GM18507 (cell line): ENCODE measurements at regions not wholly inside any gene's neighbourhood (a gene's known extent, or its start where the extent isn't known, plus 50 kb on each side); places are given as distances from the start of the nearest gene placed in this dataset.
"Not testable (repeated sequence)": the region's sequence is repeated elsewhere in the genome, so short reads cannot be mapped to it uniquely, and the experiment has no call there.

Experiments used
- DNase-seq: peaks from one replicate; pipeline ENCODE4 v3.0.0; 2011; ENCODE audit warnings: low read depth; ENCODE audit not compliant: insufficient read length; ENCODE audit errors: extremely low spot score
- FAIRE-seq: peaks from 2 replicates; lab custom pipeline; 2011; peaks lifted over from hg19 to GRCh38; lab: Jason Lieb, UNC

DNA sequence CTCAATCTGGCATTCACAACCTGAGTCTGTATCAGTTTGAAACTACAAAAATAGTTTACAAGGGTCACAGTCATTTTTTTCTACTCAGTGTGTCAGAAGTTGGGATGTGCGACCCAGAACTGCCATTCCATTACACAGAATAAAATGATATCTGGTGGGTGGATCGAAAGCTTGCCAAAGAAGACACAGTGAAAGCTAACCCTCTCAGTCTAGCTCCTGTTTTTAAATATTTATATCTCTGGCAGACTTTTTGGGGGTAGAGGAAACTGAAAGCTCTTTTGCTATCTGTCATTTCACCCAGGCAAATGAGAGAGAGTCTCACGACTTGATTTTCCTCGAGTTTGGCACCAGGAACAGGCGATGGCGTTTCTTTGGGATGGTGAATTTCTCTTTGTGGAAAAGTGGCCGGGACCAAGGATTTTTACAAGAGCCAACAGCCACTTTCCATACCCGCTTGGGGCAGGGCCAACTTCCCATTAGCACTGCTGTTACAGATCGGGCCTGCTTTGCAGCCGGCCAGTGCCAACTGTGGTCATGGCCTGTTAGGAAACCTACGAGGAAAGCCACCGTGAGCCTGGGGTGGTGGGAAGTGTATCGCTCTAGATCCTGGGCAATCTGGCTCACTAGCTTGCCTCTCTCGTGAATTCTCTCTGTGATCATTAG is 185.5 kb upstream of the NFIA start:
- no peak for FAIRE-seq

GRCh38 chr1:60895701-60896100 is 186.7 kb upstream of the NFIA start:
- no peak for FAIRE-seq

More for the DNA sequence above, 185.5 kb upstream of the NFIA start:
- no peak for DNase-seq

DNA sequence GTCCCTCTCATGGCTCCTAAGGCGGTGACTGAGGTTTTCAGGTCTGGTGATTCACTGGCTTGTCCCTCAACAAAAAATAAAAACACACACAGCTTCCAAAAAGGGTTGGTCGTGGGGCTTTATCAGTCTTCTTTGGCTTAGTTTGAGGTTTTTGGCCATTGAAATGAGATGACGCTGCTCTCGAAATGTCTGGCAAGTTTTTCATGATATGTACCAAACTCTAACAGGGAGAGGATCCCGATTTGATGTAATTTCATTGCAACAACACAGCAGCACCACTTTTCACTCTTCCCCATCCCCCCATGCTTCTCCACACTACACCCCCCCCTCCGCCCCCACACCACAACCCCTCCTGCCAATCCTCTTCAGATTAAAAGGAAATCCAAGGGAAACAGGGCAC is 187.1 kb upstream of the NFIA start:
- no peak for FAIRE-seq
- no peak for DNase-seq

More at GRCh38 chr1:60895701-60896100, 186.7 kb upstream of the NFIA start:
- DNase-seq: no peak

DNA sequence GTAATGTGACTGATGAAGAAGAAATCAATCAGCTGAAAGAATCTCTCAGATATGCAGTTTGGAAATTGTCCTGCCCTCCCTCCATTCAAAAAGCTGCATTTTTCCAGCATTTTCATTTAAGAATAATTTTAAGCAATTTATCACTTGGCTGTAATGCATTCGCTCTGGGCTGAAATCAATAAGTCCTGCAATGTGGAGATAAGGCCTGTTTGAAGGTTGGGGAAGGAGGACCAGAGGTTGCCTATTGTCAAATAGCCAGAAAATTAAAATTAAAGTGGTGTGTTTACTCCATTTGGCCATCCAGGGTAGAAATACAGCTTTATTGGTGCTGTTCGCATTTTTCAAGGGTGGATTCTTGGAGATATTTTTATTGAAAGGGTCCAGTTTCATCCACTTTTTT is 187.6 kb upstream of the NFIA start:
- no peak for FAIRE-seq
- DNase-seq: no peak

GRCh38 chr1:60894130-60894529 is 188.2 kb upstream of the NFIA start:
- FAIRE-seq (no peak), DNase-seq (no peak)

DNA sequence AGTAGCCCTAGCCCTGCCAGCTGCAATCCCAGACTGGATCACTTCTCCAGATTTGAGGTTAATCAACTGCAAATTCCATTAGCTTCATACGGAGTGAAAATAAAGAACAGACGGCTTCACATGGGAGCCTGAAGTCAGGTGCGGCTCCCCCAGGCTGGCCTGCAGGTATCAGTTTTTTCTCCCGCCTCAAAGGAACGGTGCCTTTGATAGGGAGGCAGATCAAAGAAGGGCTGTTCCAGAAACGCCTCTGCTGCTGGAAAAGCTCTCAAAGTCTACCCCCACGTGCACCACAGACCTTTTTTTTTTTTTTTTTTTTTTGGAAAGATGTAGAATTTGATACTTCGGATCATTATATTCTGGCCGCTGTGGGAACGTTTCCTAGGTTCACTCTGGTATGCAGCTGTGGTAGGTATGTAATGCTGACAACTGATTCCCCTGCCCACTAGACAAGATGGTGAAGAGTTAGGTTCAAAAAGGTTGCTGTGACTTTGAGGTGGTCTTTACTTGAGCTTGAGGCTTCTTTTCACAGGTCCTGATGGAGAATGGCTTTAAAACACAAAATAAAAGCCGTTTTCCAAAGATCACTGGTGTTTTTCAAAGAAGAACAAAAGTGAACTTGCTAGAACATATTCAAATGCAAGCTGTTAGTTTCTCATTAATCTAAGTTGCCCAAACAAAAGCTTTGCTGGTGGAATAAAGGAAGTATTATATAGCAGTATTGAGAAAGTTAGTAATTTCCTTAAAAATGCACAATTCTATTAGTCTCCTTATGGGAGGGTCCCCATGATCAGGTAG is 189.0 kb upstream of the NFIA start:
- DNase-seq (no peak), FAIRE-seq (no peak)

GRCh38 chr1:60891765-60892164 is 190.6 kb upstream of the NFIA start:
- no peak for FAIRE-seq
- DNase-seq: no peak

GRCh38 chr1:60891281-60891680 is 191.1 kb upstream of the NFIA start:
- DNase-seq (no peak), FAIRE-seq (no peak)

DNA sequence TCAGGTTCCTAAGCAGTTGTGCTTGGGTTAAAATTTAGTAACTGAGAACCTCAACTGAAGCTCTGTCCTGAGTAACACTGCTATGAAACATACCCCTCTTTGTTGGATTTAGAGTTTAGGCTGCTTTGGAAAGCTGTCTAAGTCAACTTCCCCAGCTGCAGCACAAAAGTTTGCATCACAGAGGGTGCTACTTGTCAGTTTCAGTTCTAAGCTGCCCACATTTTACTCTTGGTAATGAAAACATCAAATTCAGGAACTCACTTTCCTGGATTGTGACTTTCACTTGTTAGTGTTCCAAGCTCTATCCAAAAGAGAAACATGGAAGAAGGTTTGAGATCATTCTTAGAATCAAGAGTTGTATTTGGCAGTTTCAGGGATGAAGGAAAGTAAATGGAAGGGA is 191.7 kb upstream of the NFIA start:
- FAIRE-seq: no peak
- no peak for DNase-seq

DNA sequence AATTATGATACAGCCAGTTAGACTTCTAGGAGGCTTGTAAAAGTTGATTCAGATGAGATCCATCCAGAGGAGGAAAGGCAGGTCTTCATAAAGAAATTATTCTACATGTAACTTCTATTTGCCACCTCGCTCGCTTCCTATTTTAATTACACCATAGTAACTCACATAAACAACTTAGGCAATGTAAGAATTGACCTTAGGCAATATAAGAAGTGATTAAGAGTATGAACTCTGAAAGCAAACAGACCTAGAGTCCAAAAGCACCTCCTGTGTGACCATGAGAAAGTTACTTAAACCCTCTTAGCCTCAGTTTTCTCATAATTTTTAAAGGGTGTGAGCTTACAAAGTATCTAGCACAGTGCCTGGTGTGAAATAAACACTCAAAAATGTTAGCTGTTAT is 192.7 kb upstream of the NFIA start:
- FAIRE-seq: no peak
- DNase-seq: no peak

DNA sequence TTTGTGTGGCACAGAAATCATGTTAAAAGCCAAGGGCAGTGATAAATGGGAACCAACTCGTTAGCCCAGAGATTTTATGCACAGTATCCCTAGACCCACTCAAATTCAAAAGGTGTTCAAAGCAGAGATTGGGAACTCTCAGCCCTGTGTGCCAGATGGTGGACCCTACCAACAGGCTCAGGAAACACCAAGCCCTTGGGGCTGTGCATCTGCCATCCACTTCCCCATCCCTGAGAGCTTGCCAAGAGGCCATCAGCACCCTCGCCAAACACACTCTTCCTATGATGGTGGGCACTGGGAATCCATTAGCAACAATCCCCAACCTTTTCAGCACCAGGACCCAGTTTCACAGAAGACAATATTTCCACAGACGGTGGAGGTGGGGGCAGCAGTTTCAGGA is 194.2 kb upstream of the NFIA start:
- DNase-seq (no peak), FAIRE-seq (no peak)

- DNase-seq: no peak
- FAIRE-seq: no peak
These were observed 195.5 kb upstream of the NFIA start for GRCh38 chr1:60886793-60887331.

DNA sequence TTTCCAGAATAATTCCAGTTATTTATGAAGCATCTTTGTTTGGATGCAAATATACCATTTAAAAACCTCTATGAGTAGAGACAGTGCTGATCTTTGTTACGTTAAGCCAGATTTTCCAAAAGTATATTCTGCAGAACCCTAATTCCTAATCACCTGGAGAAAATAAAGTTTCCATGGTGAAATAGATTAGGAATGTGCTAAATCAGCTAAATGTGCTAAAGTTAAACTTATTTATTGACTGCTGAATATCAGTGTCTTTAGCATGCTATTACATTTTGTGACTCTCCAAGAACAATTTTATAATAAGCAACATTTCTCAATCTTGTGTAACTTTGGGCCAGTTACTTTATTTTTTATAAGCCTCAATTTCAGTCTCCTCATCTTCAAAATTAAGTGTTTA is 196.3 kb upstream of the NFIA start:
- DNase-seq (no peak), FAIRE-seq (no peak)

GRCh38 chr1:60880202-60880601 is 202.2 kb upstream of the NFIA start:
- FAIRE-seq (no peak), DNase-seq (no peak)

GRCh38 chr1:60878323-60878722 is 204.0 kb upstream of the NFIA start:
- no peak for DNase-seq
- no peak for FAIRE-seq

- FAIRE-seq (no peak), DNase-seq (no peak)
These were observed 205.0 kb upstream of the NFIA start for GRCh38 chr1:60877376-60877775.

- DNase-seq (no peak), FAIRE-seq (no peak)
These were observed 205.4 kb upstream of the NFIA start for GRCh38 chr1:60876952-60877351.

- DNase-seq: no peak
These were observed 207.2 kb upstream of the NFIA start for GRCh38 chr1:60875138-60875537.

DNA sequence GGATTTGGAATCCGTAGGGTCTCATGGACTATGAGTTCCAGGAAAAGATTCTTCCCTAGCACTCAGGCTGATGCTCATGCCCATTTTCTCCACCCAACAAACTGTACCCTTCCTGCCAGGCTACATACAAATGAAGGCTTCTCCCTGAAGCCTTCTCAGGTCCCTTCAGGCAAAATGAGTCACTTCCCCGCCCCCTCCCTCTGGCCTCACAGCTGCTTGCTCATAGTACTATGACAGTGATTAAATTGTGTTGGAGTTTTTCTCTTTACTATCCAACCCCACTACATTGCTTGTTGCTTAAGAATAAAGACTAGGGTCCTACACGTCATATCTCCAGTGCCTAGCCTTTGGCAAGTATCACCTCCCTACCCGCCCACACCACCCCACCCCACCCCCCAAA is 207.6 kb upstream of the NFIA start:
- FAIRE-seq (no peak), DNase-seq (no peak)

More at GRCh38 chr1:60875138-60875537, 207.2 kb upstream of the NFIA start:
- FAIRE-seq: no peak

- not testable (repeated sequence) for DNase-seq, FAIRE-seq
These were observed 209.0 kb upstream of the NFIA start for GRCh38 chr1:60873396-60873795.
